Adrenal gland (tissue), 9 donors: ENCODE measurements at regions not wholly inside any gene's neighbourhood (a gene's known extent, or its start where the extent isn't known, plus 50 kb on each side); places are given as distances from the start of the nearest gene placed in this dataset.

Source experiments
- DNase-seq, 7 donors: peaks; one replicate each; pipeline ENCODE4 v3.0.0-alpha.2; 2019 to 2020
- H3K27ac ChIP-seq, 5 donors: fragments of 200-600 bp; sonication (generic) in 4 of 5; 1 replicate in 3 of 5; 2 replicates in 2 of 5; pipeline versions ENCODE4 v1.5.1 to v1.8.0; 2016 to 2020; ENCODE audit warnings: mild to moderate bottlenecking in 1 of 5
- H3K27me3 ChIP-seq: fragments of 200-600 bp; 2 replicates; pipeline ENCODE4 v1.8.0; 2021
- H3K36me3 ChIP-seq, 2 donors: fragments of 200-600 bp; replicated peaks in 1 of 2; 1 replicate in 1 of 2; 2 replicates in 1 of 2; pipeline versions ENCODE4 v1.5.1 to v1.8.0; 2018 to 2022
- H3K4me1 ChIP-seq, 2 donors: fragments of 200-600 bp; replicated peaks in 1 of 2; 1 replicate in 1 of 2; 2 replicates in 1 of 2; pipeline versions ENCODE4 v1.5.1 to v1.8.0; 2018 to 2021
- H3K4me3 ChIP-seq, 4 donors: fragments of 200-600 bp; sonication (generic) in 3 of 4; one replicate each; pipeline ENCODE4 v1.5.1; 2016 to 2018
- H3K9me3 ChIP-seq, 3 donors: fragments of 200-600 bp; sonication (generic) in 1 of 3; replicated peaks in 1 of 3; 1 replicate in 2 of 3; 2 replicates in 1 of 3; pipeline versions ENCODE4 v1.5.1 to v1.8.0; 2016 to 2021
- CTCF ChIP-seq, 6 experiments: fragments of 450-650 bp in 4 of 6; fragments of 200-600 bp in 2 of 6; sonication (generic) in 1 of 6; IDR thresholded peaks; 1 replicate in 5 of 6; 2 replicates in 1 of 6; pipeline versions ENCODE4 v1.5.1 to v1.8.0; 2016 to 2021; ENCODE audit warnings: antibody characterized with exemption in 6 of 6, mild to moderate bottlenecking in 2 of 6, moderate library complexity in 1 of 6
- POLR2A ChIP-seq, 2 donors: fragments of 450-650 bp; IDR thresholded peaks; one replicate each; pipeline ENCODE4 v1.6.1; 2017; ENCODE audit warnings: antibody characterized with exemption in 2 of 2, mild to moderate bottlenecking in 2 of 2, moderate library complexity in 1 of 2
- WGBS, 4 donors: extraction: QIAGEN DNeasy Blood & Tissue Kit in 2 of 4; methylation state at CpG; one replicate each; pipeline versions ENCODE4 v1.1.5 to v1.1.7; 2013 to 2017; 5-methylcytosine and 5-hydroxymethylcytosine counted together
- intact Hi-C, 2 donors: fragments of 100-400 bp; cut with DNase I; formaldehyde crosslinking; loops; one replicate each; pipeline versions ENCODE4 v1.14.1 to v1.15.0; 2022 to 2023
- donor health status: healthy with polysubstance abuse.
- donor health status: Bipolar disorder and iron deficiency.
- donor health status: DM: yes; HTN: yes; CAD: no.
- donor health status: DM: no; HTN: no; CAD: no.
- donor health status: DM: no; HTN: no; CAD: no.

- no peaks in the 10 kb centered on the region for H3K4me1 ChIP-seq
- no peaks in the 10 kb centered on the region for H3K36me3 ChIP-seq
- no peak overlapping the region for H3K27ac ChIP-seq
- intact Hi-C loops = no loop called here
- DNase-seq = no peak
- no peak overlapping the region for H3K4me3 ChIP-seq
- H3K27me3 ChIP-seq = no peaks in the 10 kb centered on the region
- no peak for TF ChIP-seq POLR2A (IDR thresholded peaks at IDR 0.05)
- no peak for TF ChIP-seq CTCF (IDR thresholded peaks at IDR 0.05)
- no peaks in the 10 kb centered on the region for H3K9me3 ChIP-seq
- WGBS, 4 donors = 67 to 71% (median 70%) methylated on average over 12 to 17 of the region's 17 CpGs
Observed at GRCh38 chr5:178796165-178796945, 63.4 kb upstream of the ZNF354B start.

- no peak for DNase-seq
- 86 to 95% (median 88%) methylated on average over 3 to 16 of the region's 16 CpGs for WGBS, 4 donors
- intact Hi-C loops = no loop called here
- no peak overlapping the region for H3K27ac ChIP-seq
- H3K4me3 ChIP-seq = no peak overlapping the region
- TF ChIP-seq CTCF (IDR thresholded peaks at IDR 0.05) = no peak
- TF ChIP-seq POLR2A (IDR thresholded peaks at IDR 0.05) = no peak
- no peaks in the 10 kb centered on the region for H3K9me3 ChIP-seq
- H3K36me3 ChIP-seq = no peaks in the 10 kb centered on the region
- H3K27me3 ChIP-seq = no peaks in the 10 kb centered on the region
- no peaks in the 10 kb centered on the region for H3K4me1 ChIP-seq
Observed at GRCh38 chr5:178794433-178794832, 64.0 kb upstream of the ZNF354A start.

- WGBS, 4 donors = 89 to 96% (median 92%) methylated on average over 17 of the region's 17 CpGs
- intact Hi-C loops = no loop called here
- Histone ChIP-seq H3K27me3 (no peaks in the 10 kb centered on the region), H3K27ac (no peak overlapping the region), H3K4me1 (no peaks in the 10 kb centered on the region), H3K36me3 (no peaks in the 10 kb centered on the region), H3K9me3 (no peaks in the 10 kb centered on the region), H3K4me3 (no peak overlapping the region)
- TF ChIP-seq POLR2A (IDR thresholded peaks at IDR 0.05) = no peak
- TF ChIP-seq CTCF (IDR thresholded peaks at IDR 0.05) = no peak
- no peak for DNase-seq
Observed at GRCh38 chr5:178793696-178794095, 63.2 kb upstream of the ZNF354A start.

- intact Hi-C loops = no loop called here
- H3K4me3 ChIP-seq = no peak overlapping the region
- peak in 2 of 7 donors; percentile 14 to 28 for DNase-seq
- no peaks in the 10 kb centered on the region for H3K27me3 ChIP-seq
- no peaks in the 10 kb centered on the region for H3K4me1 ChIP-seq
- TF ChIP-seq CTCF (IDR thresholded peaks at IDR 0.05) = peak in 1 of 6 experiments; percentile 25
- no peak for TF ChIP-seq POLR2A (IDR thresholded peaks at IDR 0.05)
- H3K9me3 ChIP-seq = no peaks in the 10 kb centered on the region
- H3K36me3 ChIP-seq = no peaks in the 10 kb centered on the region
- no peak overlapping the region for H3K27ac ChIP-seq
- WGBS, 4 donors = 65 to 86% (median 75%) methylated on average over 6 to 12 of the region's 12 CpGs
Observed at GRCh38 chr5:178793151-178793550, 62.7 kb upstream of the ZNF354A start.
